Dendritic cell treated with granulocyte-macrophage colony-stimulating factor and Interleukin-4, amounts not matched to agents 40 ng/mL and 50 ng/mL, for 4 days (primary cell): ENCODE measurements at regions not wholly inside any gene's neighbourhood (a gene's known extent, or its start where the extent isn't known, plus 50 kb on each side); places are given as distances from the start of the nearest gene placed in this dataset.

Experiments used
- H3K27ac Mint-ChIP-seq: one replicate; pipeline ENCODE4 v1.8.0; 2022; ENCODE audit warnings: mild to moderate bottlenecking, mixed read lengths
- H3K27me3 Mint-ChIP-seq: one replicate; pipeline ENCODE4 v1.8.0; 2022; ENCODE audit warnings: mild to moderate bottlenecking, mixed read lengths
- H3K36me3 Mint-ChIP-seq: one replicate; pipeline ENCODE4 v1.8.0; 2022; ENCODE audit warnings: low read depth, mixed read lengths
- H3K4me1 Mint-ChIP-seq: one replicate; pipeline ENCODE4 v1.8.0; 2022; ENCODE audit warnings: low read depth, mixed read lengths
- H3K4me3 Mint-ChIP-seq: one replicate; pipeline ENCODE4 v1.8.0; 2022; ENCODE audit warnings: mild to moderate bottlenecking, moderate library complexity, mixed read lengths
- H3K9me3 Mint-ChIP-seq: one replicate; pipeline ENCODE4 v1.8.0; 2022; ENCODE audit warnings: mixed read lengths
- intact Hi-C: fragments of 100-400 bp; cut with micrococcal nuclease; formaldehyde crosslinking; loops from one replicate; pipeline ENCODE4 v1.15.0; 2022

- Mint-ChIP-seq H3K27ac (no peak overlapping the region), H3K36me3 (no peaks in the 10 kb centered on the region), H3K4me3 (no peak overlapping the region), H3K27me3 (no peaks in the 10 kb centered on the region), H3K4me1 (no peaks in the 10 kb centered on the region), H3K9me3 (peaks cover 54% of the 10 kb centered on the region)
- intact Hi-C loops: no loop called here
Measured at GRCh38 chr3:20811631-20812030, 625.6 kb upstream of the SGO1 start.

GRCh38 chr3:20811006-20811405 is 625.0 kb upstream of the SGO1 start:
- Mint-ChIP-seq H3K4me1 (no peaks in the 10 kb centered on the region), H3K27ac (no peak overlapping the region)

GRCh38 chr3:20810555-20810954 is 624.5 kb upstream of the SGO1 start:
- Mint-ChIP-seq H3K36me3 (no peaks in the 10 kb centered on the region), H3K27ac (no peak overlapping the region), H3K4me3 (no peak overlapping the region), H3K27me3 (no peaks in the 10 kb centered on the region), H3K4me1 (no peaks in the 10 kb centered on the region), H3K9me3 (peaks cover 54% of the 10 kb centered on the region)
- intact Hi-C loops: no loop called here

More at GRCh38 chr3:20811006-20811405, 625.0 kb upstream of the SGO1 start:
- H3K36me3 Mint-ChIP-seq: no peaks in the 10 kb centered on the region
- intact Hi-C loops: no loop called here
- no peak overlapping the region for H3K4me3 Mint-ChIP-seq
- no peaks in the 10 kb centered on the region for H3K27me3 Mint-ChIP-seq
- H3K9me3 Mint-ChIP-seq: peaks cover 54% of the 10 kb centered on the region

- Mint-ChIP-seq H3K27ac (no peak overlapping the region), H3K4me1 (no peaks in the 10 kb centered on the region), H3K4me3 (no peak overlapping the region), H3K9me3 (peaks cover 45% of the 10 kb centered on the region), H3K36me3 (no peaks in the 10 kb centered on the region), H3K27me3 (no peaks in the 10 kb centered on the region)
- intact Hi-C loops: no loop called here
Measured at GRCh38 chr3:20809356-20809755, 623.4 kb upstream of the SGO1 start.

- intact Hi-C loops: no loop called here
- H3K36me3 Mint-ChIP-seq: no peaks in the 10 kb centered on the region
- no peak overlapping the region for H3K4me3 Mint-ChIP-seq
- H3K9me3 Mint-ChIP-seq: peaks cover 40% of the 10 kb centered on the region
- H3K27ac Mint-ChIP-seq: no peak overlapping the region
- H3K27me3 Mint-ChIP-seq: no peaks in the 10 kb centered on the region
- H3K4me1 Mint-ChIP-seq: no peaks in the 10 kb centered on the region
Measured at GRCh38 chr3:20808864-20809263, 622.9 kb upstream of the SGO1 start.

GRCh38 chr3:20798666-20799065 is 612.7 kb upstream of the SGO1 start:
- Mint-ChIP-seq H3K36me3 (no peaks in the 10 kb centered on the region), H3K4me1 (no peaks in the 10 kb centered on the region), H3K27me3 (no peaks in the 10 kb centered on the region), H3K9me3 (peaks cover 50% of the 10 kb centered on the region), H3K27ac (no peak overlapping the region), H3K4me3 (no peak overlapping the region)
- intact Hi-C loops: no loop called here

GRCh38 chr3:20787005-20787404 is 601.0 kb upstream of the SGO1 start:
- Mint-ChIP-seq H3K4me3 (no peak overlapping the region), H3K36me3 (no peaks in the 10 kb centered on the region), H3K4me1 (no peaks in the 10 kb centered on the region), H3K9me3 (peaks cover 68% of the 10 kb centered on the region), H3K27me3 (no peaks in the 10 kb centered on the region), H3K27ac (no peak overlapping the region)
- intact Hi-C loops: no loop called here

GRCh38 chr3:20776692-20777091 is 590.7 kb upstream of the SGO1 start:
- H3K27me3 Mint-ChIP-seq: no peaks in the 10 kb centered on the region
- no peaks in the 10 kb centered on the region for H3K4me1 Mint-ChIP-seq
- intact Hi-C loops: no loop called here
- no peak overlapping the region for H3K4me3 Mint-ChIP-seq
- no peak overlapping the region for H3K27ac Mint-ChIP-seq
- no peaks in the 10 kb centered on the region for H3K36me3 Mint-ChIP-seq
- peaks cover 59% of the 10 kb centered on the region for H3K9me3 Mint-ChIP-seq

GRCh38 chr3:20776286-20776685 is 590.3 kb upstream of the SGO1 start:
- intact Hi-C loops: no loop called here
- Mint-ChIP-seq H3K27me3 (no peaks in the 10 kb centered on the region), H3K9me3 (peaks cover 57% of the 10 kb centered on the region), H3K4me1 (no peaks in the 10 kb centered on the region), H3K27ac (no peak overlapping the region), H3K4me3 (no peak overlapping the region), H3K36me3 (no peaks in the 10 kb centered on the region)

- Mint-ChIP-seq H3K4me3 (no peak overlapping the region), H3K9me3 (peaks cover 48% of the 10 kb centered on the region), H3K36me3 (no peaks in the 10 kb centered on the region), H3K27me3 (no peaks in the 10 kb centered on the region), H3K27ac (no peak overlapping the region), H3K4me1 (no peaks in the 10 kb centered on the region)
- intact Hi-C loops: no loop called here
Measured at GRCh38 chr3:20773320-20773984, 587.4 kb upstream of the SGO1 start.

GRCh38 chr3:20772869-20773268 is 586.9 kb upstream of the SGO1 start:
- intact Hi-C loops: no loop called here
- Mint-ChIP-seq H3K27me3 (no peaks in the 10 kb centered on the region), H3K4me3 (no peak overlapping the region), H3K36me3 (no peaks in the 10 kb centered on the region), H3K9me3 (peaks cover 47% of the 10 kb centered on the region), H3K4me1 (no peaks in the 10 kb centered on the region), H3K27ac (no peak overlapping the region)

- Mint-ChIP-seq H3K27me3 (no peaks in the 10 kb centered on the region), H3K27ac (no peak overlapping the region), H3K36me3 (no peaks in the 10 kb centered on the region), H3K4me1 (no peaks in the 10 kb centered on the region), H3K4me3 (no peak overlapping the region), H3K9me3 (peaks cover 45% of the 10 kb centered on the region)
- intact Hi-C loops: no loop called here
Measured at GRCh38 chr3:20769430-20769829, 583.4 kb upstream of the SGO1 start.

GRCh38 chr3:20760981-20761380 is 575.0 kb upstream of the SGO1 start:
- Mint-ChIP-seq H3K36me3 (no peaks in the 10 kb centered on the region), H3K27ac (no peak overlapping the region), H3K4me3 (no peak overlapping the region), H3K4me1 (no peaks in the 10 kb centered on the region), H3K27me3 (no peaks in the 10 kb centered on the region), H3K9me3 (peaks cover 28% of the 10 kb centered on the region)
- intact Hi-C loops: no loop called here

GRCh38 chr3:20752416-20752815 is 566.4 kb upstream of the SGO1 start:
- H3K4me3 Mint-ChIP-seq: no peak overlapping the region
- intact Hi-C loops: no loop called here
- peaks cover 44% of the 10 kb centered on the region for H3K9me3 Mint-ChIP-seq
- H3K4me1 Mint-ChIP-seq: no peaks in the 10 kb centered on the region
- H3K36me3 Mint-ChIP-seq: no peaks in the 10 kb centered on the region
- no peak overlapping the region for H3K27ac Mint-ChIP-seq
- no peaks in the 10 kb centered on the region for H3K27me3 Mint-ChIP-seq

- no peaks in the 10 kb centered on the region for H3K27me3 Mint-ChIP-seq
- intact Hi-C loops: no loop called here
- no peak overlapping the region for H3K27ac Mint-ChIP-seq
Measured at GRCh38 chr3:20751296-20751695, 565.3 kb upstream of the SGO1 start.

More at GRCh38 chr3:20751296-20751695, 565.3 kb upstream of the SGO1 start:
- Mint-ChIP-seq H3K4me3 (no peak overlapping the region), H3K36me3 (no peaks in the 10 kb centered on the region), H3K4me1 (no peaks in the 10 kb centered on the region), H3K9me3 (peaks cover 40% of the 10 kb centered on the region)
